Lower leg skin (tissue), 3 donors: ENCODE measurements at regions not wholly inside any gene's neighbourhood (a gene's known extent, or its start where the extent isn't known, plus 50 kb on each side); places are given as distances from the start of the nearest gene placed in this dataset.

Experiments used
- POLR2A ChIP-seq, 2 donors: fragments of 450-650 bp; IDR thresholded peaks; one replicate each; pipeline ENCODE4 v1.6.1; 2016 to 2017; ENCODE audit warnings: antibody characterized with exemption in 2 of 2, mild to moderate bottlenecking in 1 of 2, moderate library complexity in 1 of 2
- TF ChIP-seq, protein P1 (sequence below), 3 donors: fragments of 450-650 bp; IDR thresholded peaks; one replicate each; pipeline ENCODE4 v1.5.1; 2016; ENCODE audit warnings: antibody characterized with exemption in 3 of 3, mild to moderate bottlenecking in 3 of 3, moderate library complexity in 2 of 3

DNA sequence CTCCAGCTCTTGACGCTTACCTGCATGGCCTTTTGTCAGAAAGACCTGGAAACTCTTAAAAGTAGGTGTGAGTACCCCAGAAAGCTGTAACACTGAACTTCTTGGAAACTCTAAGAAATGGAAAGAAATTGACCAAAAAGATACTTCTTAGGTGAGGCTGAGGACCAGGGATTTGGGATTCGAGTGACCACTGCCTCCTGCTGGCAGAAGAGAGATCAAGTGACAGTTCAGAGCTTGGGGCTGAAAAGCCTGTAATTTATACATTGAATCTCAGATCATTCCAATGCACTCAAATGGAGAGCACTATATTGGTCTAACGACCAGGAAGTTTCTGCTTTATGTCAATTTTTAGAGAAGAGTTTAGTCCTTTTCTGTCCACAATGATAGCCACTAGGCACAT is 204.6 kb downstream of the PDGFRA start:
- TF ChIP-seq, protein P1, sequence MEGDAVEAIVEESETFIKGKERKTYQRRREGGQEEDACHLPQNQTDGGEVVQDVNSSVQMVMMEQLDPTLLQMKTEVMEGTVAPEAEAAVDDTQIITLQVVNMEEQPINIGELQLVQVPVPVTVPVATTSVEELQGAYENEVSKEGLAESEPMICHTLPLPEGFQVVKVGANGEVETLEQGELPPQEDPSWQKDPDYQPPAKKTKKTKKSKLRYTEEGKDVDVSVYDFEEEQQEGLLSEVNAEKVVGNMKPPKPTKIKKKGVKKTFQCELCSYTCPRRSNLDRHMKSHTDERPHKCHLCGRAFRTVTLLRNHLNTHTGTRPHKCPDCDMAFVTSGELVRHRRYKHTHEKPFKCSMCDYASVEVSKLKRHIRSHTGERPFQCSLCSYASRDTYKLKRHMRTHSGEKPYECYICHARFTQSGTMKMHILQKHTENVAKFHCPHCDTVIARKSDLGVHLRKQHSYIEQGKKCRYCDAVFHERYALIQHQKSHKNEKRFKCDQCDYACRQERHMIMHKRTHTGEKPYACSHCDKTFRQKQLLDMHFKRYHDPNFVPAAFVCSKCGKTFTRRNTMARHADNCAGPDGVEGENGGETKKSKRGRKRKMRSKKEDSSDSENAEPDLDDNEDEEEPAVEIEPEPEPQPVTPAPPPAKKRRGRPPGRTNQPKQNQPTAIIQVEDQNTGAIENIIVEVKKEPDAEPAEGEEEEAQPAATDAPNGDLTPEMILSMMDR (IDR thresholded peaks at IDR 0.05): no peak
- TF ChIP-seq POLR2A (IDR thresholded peaks at IDR 0.05): no peak
